Caco-2 (cell line): ENCODE measurements at regions not wholly inside any gene's neighbourhood (a gene's known extent, or its start where the extent isn't known, plus 50 kb on each side); places are given as distances from the start of the nearest gene placed in this dataset.

ENCODE experiments used
- BruUV-seq: library from RNA; stranded (reverse); fragments of 400-500 nt; replicated peaks from 2 replicates; lab custom pipeline; 2021; lab: Mats Ljungman, UMichigan
- CTCF ChIA-PET: fragments of 300-600 bp; sonication (Branson Sonifier 250); formaldehyde crosslinking; loops from one replicate; lab custom pipeline; 2022; ENCODE audit warnings: antibody characterized with exemption; lab: Charles Lee
- POLR2A ChIA-PET: fragments of 300-600 bp; sonication (Branson Sonifier 250); formaldehyde crosslinking; loops from one replicate; lab custom pipeline; 2022; ENCODE audit warnings: antibody characterized with exemption; lab: Charles Lee
- DNase-seq, 2 experiments: peaks; one replicate each; pipeline versions ENCODE4 v3.0.0 to v3.0.0-alpha.2; 2020 to 2022
- H3K27me3 ChIP-seq: replicated peaks from 2 replicates; pipeline ENCODE4 v1.6.0; 2011; ENCODE audit warnings: low read length; ENCODE audit not compliant: control insufficient read depth, insufficient read depth
- H3K36me3 ChIP-seq: 2 replicates; pipeline ENCODE4 v1.5.1; 2011; ENCODE audit warnings: low read length; ENCODE audit not compliant: control insufficient read depth, insufficient read depth
- H3K4me1 ChIP-seq: fragments of 250-450 bp; sonication (Bioruptor Pico); 2 replicates; pipeline ENCODE4 v1.5.1; 2020; ENCODE audit warnings: mild to moderate bottlenecking
- H3K4me3 ChIP-seq: 2 replicates; pipeline ENCODE4 v1.5.1; 2011; ENCODE audit warnings: low read depth, mild to moderate bottlenecking, control low read depth, low read length
- H3K9me3 ChIP-seq: fragments of 250-450 bp; sonication (Bioruptor Pico); 2 replicates; pipeline ENCODE4 v1.5.1; 2020; ENCODE audit warnings: mild to moderate bottlenecking, moderate library complexity
- H3K27ac Mint-ChIP-seq: one replicate; pipeline ENCODE4 v1.8.0; 2022; ENCODE audit warnings: mixed read lengths; ENCODE audit not compliant: unreplicated experiment
- H3K27me3 Mint-ChIP-seq: one replicate; pipeline ENCODE4 v1.8.0; 2022; ENCODE audit warnings: mixed read lengths; ENCODE audit not compliant: insufficient read depth, unreplicated experiment
- H3K36me3 Mint-ChIP-seq: one replicate; pipeline ENCODE4 v1.8.0; 2022; ENCODE audit warnings: mild to moderate bottlenecking, mixed read lengths; ENCODE audit not compliant: insufficient read depth, unreplicated experiment
- H3K4me1 Mint-ChIP-seq: one replicate; pipeline ENCODE4 v1.8.0; 2022; ENCODE audit warnings: low read depth, mixed read lengths; ENCODE audit not compliant: unreplicated experiment
- H3K4me3 Mint-ChIP-seq: one replicate; pipeline ENCODE4 v1.8.0; 2022; ENCODE audit warnings: mild to moderate bottlenecking, moderate library complexity, mixed read lengths; ENCODE audit not compliant: unreplicated experiment
- H3K9me3 Mint-ChIP-seq: one replicate; pipeline ENCODE4 v1.8.0; 2022; ENCODE audit warnings: mixed read lengths; ENCODE audit not compliant: unreplicated experiment
- CTCF ChIP-seq, 2 experiments: fragments of 200-600 bp in 1 of 2; IDR thresholded peaks; 1 replicate in 1 of 2; 2 replicates in 1 of 2; pipeline versions ENCODE4 v1.5.1 to v1.8.0; 2011 to 2022; ENCODE audit warnings: antibody characterized with exemption in 1 of 2, control low read depth in 1 of 2, inconsistent platforms in 1 of 2, low read depth in 1 of 2, low read length in 1 of 2, mild to moderate bottlenecking in 1 of 2, moderate library complexity in 1 of 2; ENCODE audit not compliant: insufficient read depth in 1 of 2, severe bottlenecking in 1 of 2, unreplicated experiment in 1 of 2
- intact Hi-C: fragments of 100-400 bp; cut with micrococcal nuclease; formaldehyde crosslinking; loops from one replicate; pipeline ENCODE4 v1.10.0; 2022; ENCODE audit not compliant: unreplicated experiment

DNA sequence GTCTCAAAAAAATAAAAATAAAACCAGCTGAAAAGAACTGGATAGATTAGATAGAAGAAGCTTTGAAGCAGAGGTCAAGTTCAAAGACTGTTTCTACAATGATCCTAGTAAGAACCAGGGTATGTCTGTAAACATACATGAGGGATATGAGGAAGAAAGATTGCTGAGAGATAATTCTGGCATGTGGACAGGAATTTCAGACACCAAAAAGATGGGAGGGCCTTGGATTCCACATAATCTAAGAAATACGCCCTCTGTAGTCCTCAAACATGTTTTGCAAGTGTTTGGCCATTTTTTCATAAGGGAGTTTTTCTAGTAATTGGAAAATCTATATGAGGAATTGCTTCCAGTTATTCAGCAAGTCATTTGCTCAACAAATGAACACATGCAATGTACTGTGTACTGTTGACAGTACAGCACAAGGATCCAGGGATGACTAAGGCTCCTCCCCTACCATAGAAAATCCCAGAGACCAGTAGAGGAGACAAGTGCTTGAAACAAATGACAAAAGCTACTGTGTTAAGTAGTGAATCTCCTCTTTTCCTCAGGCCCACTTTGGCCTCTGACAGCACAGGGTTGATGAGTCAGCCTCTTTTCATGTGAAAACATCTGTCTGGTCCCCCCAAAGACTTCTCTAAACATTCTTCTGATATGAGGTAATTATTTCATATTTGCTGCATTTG is 795.9 kb downstream of the MAFB start:
- no peak overlapping the region for H3K4me3 Mint-ChIP-seq
- H3K4me1 Mint-ChIP-seq: no peaks in the 10 kb centered on the region
- no peak overlapping the region for H3K27ac Mint-ChIP-seq
- H3K9me3 Mint-ChIP-seq: no peaks in the 10 kb centered on the region
- Histone ChIP-seq H3K4me1 (no peaks in the 10 kb centered on the region), H3K36me3 (no peaks in the 10 kb centered on the region), H3K9me3 (no peaks in the 10 kb centered on the region), H3K4me3 (no peak overlapping the region), H3K27me3 (no peaks in the 10 kb centered on the region)
- CTCF ChIA-PET: no interaction called here
- no TSS peak for BruUV-seq
- no peak for DNase-seq
- peaks cover 8% of the 10 kb centered on the region for H3K27me3 Mint-ChIP-seq
- intact Hi-C loops: loop anchor here (10.0 kb wide), 1 partner anchor 58 kb away; no protein-coding TSS in a partner anchor
- H3K36me3 Mint-ChIP-seq: no peaks in the 10 kb centered on the region
- POLR2A ChIA-PET: no interaction called here
- TF ChIP-seq CTCF (IDR thresholded peaks at IDR 0.05; ENCODE audit: insufficient read depth in 1 of 2, low read depth in 1 of 2, low read length in 1 of 2, severe bottlenecking in 1 of 2, unreplicated experiment in 1 of 2): peak in 1 of 2 experiments; percentile 12

DNA sequence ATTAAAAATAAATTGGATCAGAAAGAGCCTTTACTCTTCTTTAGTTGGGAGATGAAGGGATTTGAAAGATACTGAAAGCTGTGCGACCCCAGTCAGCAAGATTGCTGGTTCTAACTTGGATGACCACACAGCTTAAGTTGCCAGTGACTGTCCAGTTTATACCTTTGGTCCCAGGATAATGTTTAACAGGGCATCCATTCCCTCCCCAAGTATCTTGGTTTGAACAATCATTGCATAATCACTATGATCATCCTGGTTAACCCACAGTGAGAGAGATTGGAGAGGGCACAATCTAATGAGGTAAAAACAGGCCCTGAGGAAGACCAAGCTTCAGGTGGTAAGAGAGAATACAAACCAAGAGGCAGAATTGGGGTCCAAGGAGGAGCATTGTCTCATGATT is 798.3 kb downstream of the MAFB start:
- Histone ChIP-seq H3K9me3 (no peaks in the 10 kb centered on the region), H3K36me3 (no peaks in the 10 kb centered on the region), H3K4me1 (no peaks in the 10 kb centered on the region), H3K27me3 (no peaks in the 10 kb centered on the region), H3K4me3 (no peak overlapping the region)
- BruUV-seq: no TSS peak
- Mint-ChIP-seq H3K4me3 (no peak overlapping the region), H3K36me3 (no peaks in the 10 kb centered on the region), H3K9me3 (no peaks in the 10 kb centered on the region), H3K27me3 (peaks cover 19% of the 10 kb centered on the region), H3K4me1 (no peaks in the 10 kb centered on the region), H3K27ac (no peak overlapping the region)
- no peak for TF ChIP-seq CTCF (IDR thresholded peaks at IDR 0.05; ENCODE audit: insufficient read depth in 1 of 2, low read depth in 1 of 2, low read length in 1 of 2, severe bottlenecking in 1 of 2, unreplicated experiment in 1 of 2)
- ChIA-PET POLR2A (no interaction called here), CTCF (interaction anchor here (0.6 kb wide), 1 partner anchor 1450 kb away, joined by 8 read pairs; the partner anchor contains the start of gene LPIN3)
- no peak for DNase-seq
- intact Hi-C loops: loop anchor here (10.0 kb wide), 1 partner anchor 56 kb away; no protein-coding TSS in a partner anchor

DNA sequence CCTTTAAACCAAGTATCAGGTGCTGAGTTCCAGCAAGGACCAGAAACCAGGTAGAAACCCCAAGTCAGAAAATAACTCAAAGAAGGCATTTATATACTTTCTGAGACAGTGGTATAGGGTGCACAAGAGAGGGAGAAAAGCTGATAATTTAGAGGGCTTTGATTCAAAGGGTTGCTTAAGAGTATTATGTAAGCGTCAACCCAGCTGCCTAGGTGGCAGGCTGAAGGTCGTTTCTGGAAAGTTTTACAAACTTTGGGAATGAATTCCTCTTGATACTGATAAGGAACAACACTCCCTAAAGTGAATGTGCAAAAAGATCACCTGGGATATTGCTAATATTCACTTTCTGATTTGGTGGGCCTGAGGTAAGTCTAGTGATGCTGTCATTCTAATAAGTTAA is 800.7 kb downstream of the MAFB start:
- DNase-seq: no peak
- Histone ChIP-seq H3K36me3 (no peaks in the 10 kb centered on the region), H3K4me3 (no peak overlapping the region), H3K27me3 (no peaks in the 10 kb centered on the region), H3K4me1 (no peaks in the 10 kb centered on the region), H3K9me3 (no peaks in the 10 kb centered on the region)
- ChIA-PET POLR2A (no interaction called here), CTCF (no interaction called here)
- Mint-ChIP-seq H3K27me3 (peaks cover 14% of the 10 kb centered on the region), H3K9me3 (no peaks in the 10 kb centered on the region), H3K4me3 (no peak overlapping the region), H3K27ac (no peak overlapping the region), H3K4me1 (no peaks in the 10 kb centered on the region), H3K36me3 (no peaks in the 10 kb centered on the region)
- intact Hi-C loops: loop anchor here (10.0 kb wide), 1 partner anchor 366 kb away; no protein-coding TSS in a partner anchor
- no peak for TF ChIP-seq CTCF (IDR thresholded peaks at IDR 0.05; ENCODE audit: insufficient read depth in 1 of 2, low read depth in 1 of 2, low read length in 1 of 2, severe bottlenecking in 1 of 2, unreplicated experiment in 1 of 2)
- no TSS peak for BruUV-seq
